HG02852 (cell line): ENCODE measurements at regions not wholly inside any gene's neighbourhood (a gene's known extent, or its start where the extent isn't known, plus 50 kb on each side); places are given as distances from the start of the nearest gene placed in this dataset.
A peak's percentile ranks its signal among the peaks of the same experiment; 100 is the strongest.

Source experiments
- ATAC-seq: cut with Tn5 transposase; IDR thresholded peaks from one replicate; pipeline ENCODE4 v1.9.1; 2021; ENCODE audit warnings: mild to moderate bottlenecking, moderate library complexity; ENCODE audit not compliant: unreplicated experiment

GRCh38 chr5:167786871-167787578 lies 504.4 kb upstream of the WWC1 start:
- no peak for ATAC-seq

GRCh38 chr5:167790045-167790444 lies 501.4 kb upstream of the WWC1 start:
- ATAC-seq: no peak

GRCh38 chr5:167790462-167791260 lies 500.8 kb upstream of the WWC1 start:
- ATAC-seq: no peak

- no peak for ATAC-seq
Observed at GRCh38 chr5:167792514-167792913, 498.9 kb upstream of the WWC1 start.

- no peak for ATAC-seq
Observed at GRCh38 chr5:167793700-167794099, 497.7 kb upstream of the WWC1 start.

- no peak for ATAC-seq
Observed at GRCh38 chr5:167794121-167794520, 497.3 kb upstream of the WWC1 start.

GRCh38 chr5:167796672-167797071 lies 494.8 kb upstream of the WWC1 start:
- ATAC-seq: no peak

- ATAC-seq: no peak
Observed at GRCh38 chr5:167797933-167798332, 493.5 kb upstream of the WWC1 start.

GRCh38 chr5:167798448-167798847 lies 493.0 kb upstream of the WWC1 start:
- no peak for ATAC-seq

GRCh38 chr5:167800427-167800826 lies 491.0 kb upstream of the WWC1 start:
- ATAC-seq: no peak

- ATAC-seq: no peak
Observed at GRCh38 chr5:167801999-167802398, 489.4 kb upstream of the WWC1 start.

GRCh38 chr5:167802755-167803431 lies 488.6 kb upstream of the WWC1 start:
- ATAC-seq: no peak

GRCh38 chr5:167804512-167805220 lies 486.8 kb upstream of the WWC1 start:
- no peak for ATAC-seq

- ATAC-seq: no peak
Observed at GRCh38 chr5:167810573-167810972, 480.9 kb upstream of the WWC1 start.

GRCh38 chr5:167812871-167813270 lies 478.6 kb upstream of the WWC1 start:
- ATAC-seq: no peak

GRCh38 chr5:167813389-167813788 lies 478.1 kb upstream of the WWC1 start:
- ATAC-seq: no peak

- no peak for ATAC-seq
Observed at GRCh38 chr5:167814040-167814439, 477.4 kb upstream of the WWC1 start.

- no peak for ATAC-seq
Observed at GRCh38 chr5:167814828-167815227, 476.6 kb upstream of the WWC1 start.

- no peak for ATAC-seq
Observed at GRCh38 chr5:167816354-167816753, 475.1 kb upstream of the WWC1 start.

GRCh38 chr5:167816864-167817263 lies 474.6 kb upstream of the WWC1 start:
- ATAC-seq: no peak

GRCh38 chr5:167819406-167819805 lies 472.0 kb upstream of the WWC1 start:
- peak; percentile 95 for ATAC-seq
